B cell (primary cell): ENCODE measurements at regions not wholly inside any gene's neighbourhood (a gene's known extent, or its start where the extent isn't known, plus 50 kb on each side); places are given as distances from the start of the nearest gene placed in this dataset.

ENCODE experiments used
- ATAC-seq: fragments of 200-7000 bp; cut with Tn5 transposase; one replicate; pipeline ENCODE4 v1.10.0; 2021; ENCODE audit warnings: low read depth, mild to moderate bottlenecking, moderate number of reproducible peaks, moderate library complexity
- CTCF ChIA-PET: fragments of 350-600 bp; sonication (Branson Sonifier 250); formaldehyde crosslinking; loops from one replicate; lab custom pipeline; 2021; ENCODE audit warnings: antibody characterized with exemption, inconsistent platforms; lab: Charles Lee
- POLR2A ChIA-PET: fragments of 350-600 bp; sonication (Branson Sonifier 250); formaldehyde crosslinking; loops from one replicate; lab custom pipeline; 2021; ENCODE audit warnings: antibody characterized with exemption; lab: Charles Lee
- DNase-seq: peaks from one replicate; pipeline ENCODE4 v3.0.0; 2013
- H2AFZ ChIP-seq: 2 replicates; pipeline ENCODE4 v1.6.1; 2012; ENCODE audit warnings: mild to moderate bottlenecking, low read depth, low read length; ENCODE audit not compliant: insufficient read depth, poor library complexity, severe bottlenecking
- H3K27ac ChIP-seq, 2 donors: 1 replicate in 1 of 2; 2 replicates in 1 of 2; pipeline ENCODE4 v1.5.1; 2012 to 2013; ENCODE audit warnings: low read length in 2 of 2, mild to moderate bottlenecking in 2 of 2, moderate library complexity in 1 of 2
- H3K27me3 ChIP-seq, 4 experiments: fragments of 200-600 bp in 1 of 4; sonication (generic) in 1 of 4; replicated peaks in 1 of 4; 1 replicate in 2 of 4; 2 replicates in 2 of 4; pipeline versions ENCODE4 v1.6.1 to v1.7.0; 2013 to 2016; ENCODE audit warnings: low read length in 3 of 4, mild to moderate bottlenecking in 2 of 4, mixed read lengths in 1 of 4, moderate library complexity in 1 of 4; ENCODE audit not compliant: insufficient read depth in 4 of 4, control insufficient read depth in 3 of 4; ENCODE audit errors: control extremely low read depth in 1 of 4
- H3K36me3 ChIP-seq, 2 experiments: replicated peaks in 1 of 2; 1 replicate in 1 of 2; 2 replicates in 1 of 2; pipeline versions ENCODE4 v1.6.1 to v1.7.1; 2013; ENCODE audit warnings: low read length in 1 of 2; ENCODE audit not compliant: insufficient read depth in 2 of 2, control insufficient read depth in 1 of 2; ENCODE audit errors: control extremely low read depth in 1 of 2, extremely low read depth in 1 of 2
- H3K4me1 ChIP-seq, 2 donors: fragments of 200-600 bp in 1 of 2; sonication (generic) in 1 of 2; 1 replicate in 1 of 2; 2 replicates in 1 of 2; pipeline versions ENCODE4 v1.5.1 to v1.6.1; 2013 to 2017; ENCODE audit warnings: low read length in 2 of 2; ENCODE audit not compliant: control insufficient read depth in 2 of 2, insufficient read depth in 2 of 2
- H3K4me2 ChIP-seq: replicated peaks from 2 replicates; pipeline ENCODE3; 2012; ENCODE audit warnings: mild to moderate bottlenecking, low read depth, low read length; ENCODE audit not compliant: poor library complexity, severe bottlenecking
- H3K4me3 ChIP-seq, 5 experiments: fragments of 200-600 bp in 1 of 5; sonication (generic) in 1 of 5; 1 replicate in 3 of 5; 2 replicates in 2 of 5; pipeline versions ENCODE4 v1.5.1 to v1.7.0; 2011 to 2016; ENCODE audit warnings: low read length in 4 of 5, mild to moderate bottlenecking in 4 of 5, low read depth in 2 of 5, control low read depth in 1 of 5, moderate library complexity in 1 of 5; ENCODE audit not compliant: insufficient read depth in 1 of 5; ENCODE audit errors: control extremely low read depth in 1 of 5, extremely low read depth in 1 of 5
- H3K79me2 ChIP-seq: fragments of 200-600 bp; sonication (generic); one replicate; pipeline ENCODE4 v1.6.0; 2016; ENCODE audit warnings: low read length; ENCODE audit not compliant: control insufficient read depth, insufficient read depth
- H3K9ac ChIP-seq: fragments of 200-600 bp; sonication (generic); 2 replicates; pipeline ENCODE4 v1.6.1; 2017; ENCODE audit warnings: mild to moderate bottlenecking, low read length, moderate library complexity
- H3K9me3 ChIP-seq, 3 donors: one replicate each; pipeline versions ENCODE4 v1.6.1 to v1.7.1; 2013; ENCODE audit warnings: low read length in 2 of 3; ENCODE audit not compliant: control insufficient read depth in 2 of 3, insufficient read depth in 1 of 3; ENCODE audit errors: control extremely low read depth in 1 of 3
- H4K20me1 ChIP-seq: 2 replicates; pipeline ENCODE4 v1.6.0; 2012; ENCODE audit warnings: mild to moderate bottlenecking, low read length; ENCODE audit not compliant: insufficient read depth, control insufficient read depth, poor library complexity, severe bottlenecking
- H3K27ac Mint-ChIP-seq: one replicate; pipeline ENCODE4 v1.8.0; 2021; ENCODE audit warnings: mixed read lengths
- H3K27me3 Mint-ChIP-seq: one replicate; pipeline ENCODE4 v1.8.0; 2021; ENCODE audit warnings: mixed read lengths
- H3K4me1 Mint-ChIP-seq: one replicate; pipeline ENCODE4 v1.8.0; 2021; ENCODE audit warnings: mixed read lengths
- H3K4me3 Mint-ChIP-seq: one replicate; pipeline ENCODE4 v1.8.0; 2021; ENCODE audit warnings: mixed read lengths
- H3K9me3 Mint-ChIP-seq: one replicate; pipeline ENCODE4 v1.8.0; 2022; ENCODE audit warnings: mixed read lengths; ENCODE audit not compliant: insufficient read depth
- CTCF ChIP-seq: fragments of 200-600 bp; IDR thresholded peaks from one replicate; pipeline ENCODE4 v1.8.0; 2022; ENCODE audit warnings: antibody characterized with exemption, mild to moderate bottlenecking
- EZH2 ChIP-seq: IDR thresholded peaks from 2 replicates; pipeline ENCODE4 v1.6.1; 2012; ENCODE audit warnings: borderline replicate concordance, low read depth, mild to moderate bottlenecking, moderate library complexity, low read length; ENCODE audit not compliant: insufficient read depth, poor library complexity, severe bottlenecking
- WGBS: methylation state at CpG from one replicate; pipeline ENCODE4 v1.1.5; 2013; ENCODE audit warnings: missing lambda C conversion rate; ENCODE audit not compliant: insufficient coverage; 5-methylcytosine and 5-hydroxymethylcytosine counted together
- intact Hi-C: fragments of 100-400 bp; cut with micrococcal nuclease; formaldehyde crosslinking; loops from one replicate; pipeline ENCODE4 v1.10.0; 2022

- Histone ChIP-seq H3K27me3 (no peaks in the 10 kb centered on the region), H3K4me3 (no peak overlapping the region), H3K4me2 (no peak overlapping the region), H3K9me3 (no peaks in the 10 kb centered on the region), H3K79me2 (no peaks in the 10 kb centered on the region), H3K9ac (no peak overlapping the region), H4K20me1 (no peaks in the 10 kb centered on the region), H3K36me3 (no peaks in the 10 kb centered on the region), H3K4me1 (no peaks in the 10 kb centered on the region), H3K27ac (no peak overlapping the region), H2AFZ (no peak overlapping the region)
- 100% methylated on average over 1 of the region's 4 CpGs for WGBS
- H3K27ac Mint-ChIP-seq = no peak overlapping the region
- TF ChIP-seq CTCF (no peak), EZH2 (no peak)
- POLR2A ChIA-PET = no interaction called here
- no peak for ATAC-seq
- intact Hi-C loops = no loop called here
- no peak for DNase-seq
- H3K9me3 Mint-ChIP-seq = no peaks in the 10 kb centered on the region
- CTCF ChIA-PET = no interaction called here
- H3K27me3 Mint-ChIP-seq = no peaks in the 10 kb centered on the region
- H3K4me1 Mint-ChIP-seq = no peaks in the 10 kb centered on the region
- no peak overlapping the region for H3K4me3 Mint-ChIP-seq
These were observed 423.3 kb downstream of the TMEM135 start for GRCh38 chr11:87460842-87461637.

DNA sequence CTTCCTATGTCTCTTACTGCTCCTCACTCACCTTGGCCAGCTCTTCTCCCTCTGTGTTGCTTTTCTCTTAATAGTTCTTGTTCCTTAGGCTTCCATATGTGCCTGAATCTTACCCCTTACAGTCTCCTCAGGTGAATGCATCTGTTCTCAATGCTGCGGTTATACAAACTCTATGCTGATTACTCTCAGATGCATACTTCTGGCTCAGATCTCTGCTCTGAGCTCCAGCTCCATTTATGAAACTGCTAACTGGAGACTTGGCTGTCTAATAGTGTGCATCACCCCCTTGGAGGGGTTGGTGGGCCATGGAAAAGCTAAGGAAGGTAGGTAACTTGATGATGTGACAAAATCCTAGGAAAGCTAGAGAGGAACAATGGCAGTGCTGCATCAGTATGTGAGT is 422.5 kb downstream of the TMEM135 start:
- POLR2A ChIA-PET = no interaction called here

More for the DNA sequence above, 422.5 kb downstream of the TMEM135 start:
- intact Hi-C loops = no loop called here
- ATAC-seq (no peak), DNase-seq (no peak)
- Histone ChIP-seq H3K9me3 (no peaks in the 10 kb centered on the region), H2AFZ (no peak overlapping the region), H3K9ac (no peak overlapping the region), H3K4me1 (no peaks in the 10 kb centered on the region), H3K36me3 (no peaks in the 10 kb centered on the region), H3K27me3 (no peaks in the 10 kb centered on the region), H3K27ac (no peak overlapping the region), H3K4me3 (no peak overlapping the region), H3K79me2 (no peaks in the 10 kb centered on the region), H3K4me2 (no peak overlapping the region), H4K20me1 (no peaks in the 10 kb centered on the region)
- no peaks in the 10 kb centered on the region for H3K4me1 Mint-ChIP-seq
- no peak overlapping the region for H3K27ac Mint-ChIP-seq
- H3K4me3 Mint-ChIP-seq = no peak overlapping the region
- no peak for TF ChIP-seq EZH2
- no peak for TF ChIP-seq CTCF
- H3K9me3 Mint-ChIP-seq = no peaks in the 10 kb centered on the region
- CTCF ChIA-PET = no interaction called here
- WGBS = 100% methylated on average over 1 of the region's 1 CpG
- H3K27me3 Mint-ChIP-seq = no peaks in the 10 kb centered on the region
